IMR-90 (cell line): ENCODE measurements at regions not wholly inside any gene's neighbourhood (a gene's known extent, or its start where the extent isn't known, plus 50 kb on each side); places are given as distances from the start of the nearest gene placed in this dataset.

Source experiments
- ATAC-seq: fragments of 200-7000 bp; cut with Tn5 transposase; 2 replicates; pipeline ENCODE4 v1.9.1; 2020; ENCODE audit warnings: low read depth, mild to moderate bottlenecking, moderate library complexity
- BruUV-seq: library from RNA; stranded (reverse); fragments of 400-500 nt; replicated peaks from 2 replicates; lab custom pipeline; 2021; lab: Mats Ljungman, UMichigan
- CTCF ChIA-PET: fragments of 300-600 bp; formaldehyde crosslinking; extraction: SDS; loops from one replicate; lab custom pipeline; 2021; ENCODE audit warnings: antibody characterized with exemption; lab: Yijun Ruan, JAX
- POLR2A ChIA-PET: fragments of 300-600 bp; sonication (Branson Sonifier 250); formaldehyde crosslinking; loops from one replicate; lab custom pipeline; 2022; ENCODE audit warnings: antibody characterized with exemption; ENCODE audit not compliant: unreplicated experiment; lab: Charles Lee
- DNase-seq: peaks from one replicate; pipeline ENCODE4 v3.0.0; 2013
- H2AFZ ChIP-seq: replicated peaks from 2 replicates; pipeline ENCODE3; 2013; ENCODE audit warnings: low read length, mild to moderate bottlenecking; ENCODE audit not compliant: poor library complexity
- H2AK5ac ChIP-seq: 2 replicates; pipeline ENCODE4 v1.6.1; 2013; ENCODE audit warnings: low read depth, low read length, inconsistent platforms
- H2AK9ac ChIP-seq: replicated peaks from 2 replicates; pipeline ENCODE3; 2013; ENCODE audit warnings: mild to moderate bottlenecking, low read depth, low read length, moderate library complexity; ENCODE audit not compliant: poor library complexity
- H2BK120ac ChIP-seq: 2 replicates; pipeline ENCODE4 v1.6.1; 2013; ENCODE audit warnings: low read depth, low read length, inconsistent platforms
- H2BK15ac ChIP-seq: 3 replicates; pipeline ENCODE4 v1.6.1; 2013; ENCODE audit warnings: low read depth, low read length, inconsistent platforms
- H2BK20ac ChIP-seq: 2 replicates; pipeline ENCODE4 v1.6.1; 2013; ENCODE audit warnings: low read depth, mild to moderate bottlenecking, inconsistent platforms, low read length, moderate library complexity
- H2BK5ac ChIP-seq: 2 replicates; pipeline ENCODE4 v1.6.1; 2013; ENCODE audit warnings: mild to moderate bottlenecking, low read depth, low read length, inconsistent platforms; ENCODE audit not compliant: poor library complexity, severe bottlenecking
- H3K14ac ChIP-seq: replicated peaks from 2 replicates; pipeline ENCODE4 v1.6.1; 2013; ENCODE audit warnings: low read depth, low read length, inconsistent platforms
- H3K18ac ChIP-seq: 2 replicates; pipeline ENCODE4 v1.6.1; 2013; ENCODE audit warnings: low read depth, low read length, control low read depth
- H3K23ac ChIP-seq: 2 replicates; pipeline ENCODE4 v1.6.1; 2013; ENCODE audit warnings: low read depth, low read length, inconsistent platforms
- H3K27ac ChIP-seq: 2 replicates; pipeline ENCODE4 v1.5.1; 2013; ENCODE audit warnings: mild to moderate bottlenecking, control low read depth, low read length; ENCODE audit not compliant: insufficient read depth
- H3K27me3 ChIP-seq: 2 replicates; pipeline ENCODE4 v1.6.1; 2013; ENCODE audit warnings: low read length; ENCODE audit not compliant: control insufficient read depth, insufficient read depth
- H3K36me3 ChIP-seq: 2 replicates; pipeline ENCODE4 v1.6.1; 2013; ENCODE audit warnings: low read length, mixed read lengths; ENCODE audit not compliant: control insufficient read depth, insufficient read depth
- H3K4ac ChIP-seq: 2 replicates; pipeline ENCODE4 v1.6.1; 2013; ENCODE audit warnings: low read depth, low read length, inconsistent platforms
- H3K4me1 ChIP-seq: 2 replicates; pipeline ENCODE4 v1.6.1; 2013; ENCODE audit warnings: low read length, mixed read lengths; ENCODE audit not compliant: control insufficient read depth, insufficient read depth
- H3K4me2 ChIP-seq: 2 replicates; pipeline ENCODE4 v1.6.1; 2013; ENCODE audit warnings: low read depth, mild to moderate bottlenecking, control low read depth, low read length, moderate library complexity
- H3K4me3 ChIP-seq: 2 replicates; pipeline ENCODE4 v1.5.1; 2013; ENCODE audit warnings: low read depth, mild to moderate bottlenecking, control low read depth, low read length, moderate library complexity; ENCODE audit not compliant: insufficient read depth
- H3K56ac ChIP-seq: 2 replicates; pipeline ENCODE4 v1.6.1; 2013; ENCODE audit warnings: low read length, inconsistent platforms; ENCODE audit not compliant: insufficient read depth; ENCODE audit errors: extremely low read depth
- H3K79me1 ChIP-seq, 2 experiments: 2 replicates each; pipeline ENCODE4 v1.6.1; 2013; ENCODE audit warnings: low read length in 2 of 2, inconsistent platforms in 1 of 2, low read depth in 1 of 2
- H3K9ac ChIP-seq: 2 replicates; pipeline ENCODE4 v1.6.1; 2013; ENCODE audit warnings: low read depth, low read length, control low read depth
- H3K9me1 ChIP-seq: 2 replicates; pipeline ENCODE4 v1.6.1; 2013; ENCODE audit warnings: low read length, inconsistent platforms; ENCODE audit not compliant: insufficient read depth
- H3K9me3 ChIP-seq: 2 replicates; pipeline ENCODE4 v1.6.1; 2013; ENCODE audit warnings: low read length; ENCODE audit not compliant: control insufficient read depth, insufficient read depth
- H4K20me1 ChIP-seq: 2 replicates; pipeline ENCODE4 v1.6.1; 2013; ENCODE audit warnings: low read length, inconsistent platforms; ENCODE audit not compliant: insufficient read depth
- H4K5ac ChIP-seq: 2 replicates; pipeline ENCODE4 v1.6.1; 2013; ENCODE audit warnings: mild to moderate bottlenecking, low read depth, low read length, control low read depth
- H4K8ac ChIP-seq, 2 experiments: 2 replicates each; pipeline ENCODE4 v1.6.1; 2013; ENCODE audit warnings: low read depth in 2 of 2, low read length in 2 of 2, control low read depth in 1 of 2, inconsistent platforms in 1 of 2
- H4K91ac ChIP-seq: 2 replicates; pipeline ENCODE4 v1.6.1; 2013; ENCODE audit warnings: low read depth, low read length, inconsistent platforms; ENCODE audit not compliant: insufficient read depth
- BHLHE40 ChIP-seq: fragments of 150-350 bp; IDR thresholded peaks from 2 replicates; pipeline ENCODE4 v1.6.1; 2016; ENCODE audit warnings: mild to moderate bottlenecking, low read depth, low read length
- CHD1 ChIP-seq: IDR thresholded peaks from 2 replicates; pipeline ENCODE4 v1.6.1; 2012; ENCODE audit warnings: low read depth, low read length, improper control_type of control experiment
- MAFK ChIP-seq: IDR thresholded peaks from 2 replicates; pipeline ENCODE4 v1.6.1; 2012; ENCODE audit warnings: low read depth, low read length, improper control_type of control experiment
- MAZ ChIP-seq: IDR thresholded peaks from 2 replicates; pipeline ENCODE4 v1.6.1; 2012; ENCODE audit warnings: low read depth, mild to moderate bottlenecking, low read length, improper control_type of control experiment, moderate library complexity, borderline replicate concordance
- NFE2L2 ChIP-seq: fragments of 150-350 bp; IDR thresholded peaks from 2 replicates; pipeline ENCODE4 v1.6.1; 2016; ENCODE audit warnings: low read depth, mild to moderate bottlenecking, low read length
- RFX5 ChIP-seq: IDR thresholded peaks from 2 replicates; pipeline ENCODE4 v1.8.0; 2012; ENCODE audit warnings: low read depth, mild to moderate bottlenecking, low read length, moderate library complexity
- WGBS, 2 experiments: methylation state at CpG; one replicate each; pipeline versions ENCODE4 v1.1.5 to v1.1.7; 2013; ENCODE audit warnings: missing lambda C conversion rate in 2 of 2; ENCODE audit not compliant: insufficient read length in 1 of 2; ENCODE audit errors: extremely low coverage in 2 of 2; 5-methylcytosine and 5-hydroxymethylcytosine counted together
- dilution Hi-C: fragments of 300-500 bp; cut with HindIII; formaldehyde crosslinking; loops from one replicate; pipeline ENCODE4 v1.14.3; 2018; ENCODE audit warnings: low sequenced_read_pairs; ENCODE audit not compliant: unreplicated experiment
- in situ Hi-C: fragments of 300-500 bp; cut with MboI; formaldehyde crosslinking; loops from 3 replicates; pipeline ENCODE4 v1.14.3; 2019; ENCODE audit warnings: low sequenced_read_pairs, inconsistent platforms, mixed read lengths
- intact Hi-C: fragments of 100-400 bp; cut with micrococcal nuclease; formaldehyde crosslinking; loops from 2 replicates; pipeline ENCODE4 v1.10.0; 2022

DNA sequence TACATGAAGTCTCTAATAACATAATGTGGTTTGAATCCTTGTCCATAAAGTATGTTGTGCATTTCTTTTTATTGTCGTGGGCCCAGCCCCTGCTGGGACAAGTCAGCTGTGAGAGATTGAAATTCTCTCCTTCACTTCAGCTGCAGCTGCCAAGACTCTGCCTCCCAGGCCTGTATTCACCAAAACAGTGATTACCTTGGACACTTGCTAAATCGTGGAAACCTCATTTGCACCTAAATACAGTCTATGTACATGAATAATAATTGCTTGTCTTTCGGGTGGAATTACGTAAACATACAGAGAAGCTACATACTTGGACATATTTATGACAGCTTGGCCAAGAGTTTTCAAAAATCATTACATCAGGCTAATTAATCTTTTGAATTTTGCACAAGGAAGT, 898.5 kb upstream of the SEMA6A start:
- H3K27me3 ChIP-seq = no peaks in the 10 kb centered on the region
- no peaks in the 10 kb centered on the region for H3K9me3 ChIP-seq
- no peaks in the 10 kb centered on the region for H3K4me1 ChIP-seq
- no peaks in the 10 kb centered on the region for H3K36me3 ChIP-seq
- no peak overlapping the region for H3K4me3 ChIP-seq
- H3K79me1 ChIP-seq = no peaks in the 10 kb centered on the region
- H3K18ac ChIP-seq = no peak overlapping the region
- no peak overlapping the region for H2BK5ac ChIP-seq
- H3K4me2 ChIP-seq = no peak overlapping the region
- BruUV-seq = no TSS peak
- no peak overlapping the region for H2AK9ac ChIP-seq
- no peak overlapping the region for H2BK15ac ChIP-seq
- no peak overlapping the region for H4K91ac ChIP-seq
- no peak overlapping the region for H3K27ac ChIP-seq
- no peak overlapping the region for H2AFZ ChIP-seq
- no peak overlapping the region for H3K56ac ChIP-seq
- H3K4ac ChIP-seq = no peak overlapping the region
- POLR2A ChIA-PET = no interaction called here
- no peak overlapping the region for H4K8ac ChIP-seq
- no peaks in the 10 kb centered on the region for H3K9me1 ChIP-seq
- no CpG with 5 or more reads among the region's 4 CpGs for WGBS, 2 experiments
- no peak overlapping the region for H4K5ac ChIP-seq
- dilution Hi-C loops = no loop called here
- H3K14ac ChIP-seq = no peak overlapping the region
- no peak for DNase-seq
- in situ Hi-C loops = loop anchor here (25.0 kb wide), 1 partner anchor 1314 kb away; no protein-coding TSS in a partner anchor
- no peak overlapping the region for H3K23ac ChIP-seq
- ATAC-seq = no peak
- no peak overlapping the region for H3K9ac ChIP-seq
- H2AK5ac ChIP-seq = no peak overlapping the region
- H4K20me1 ChIP-seq = no peaks in the 10 kb centered on the region
- no peak overlapping the region for H2BK20ac ChIP-seq
- no peak overlapping the region for H2BK120ac ChIP-seq
- intact Hi-C loops = no loop called here
- CTCF ChIA-PET = no interaction called here
- TF ChIP-seq MAFK (no peak), RFX5 (no peak), NFE2L2 (no peak), CHD1 (no peak), BHLHE40 (no peak), MAZ (no peak)
